GM19238 (cell line): ENCODE measurements at regions not wholly inside any gene's neighbourhood (a gene's known extent, or its start where the extent isn't known, plus 50 kb on each side); places are given as distances from the start of the nearest gene placed in this dataset.

Experiments
- DNase-seq: peaks from one replicate; pipeline ENCODE4 v3.0.0; 2011; ENCODE audit warnings: low spot score; ENCODE audit not compliant: insufficient read length

GRCh38 chr15:53400986-53401385, 358.5 kb downstream of the WDR72 start:
- DNase-seq = no peak

- DNase-seq = no peak
Observed at GRCh38 chr15:53397041-53397616, 362.3 kb downstream of the WDR72 start.

GRCh38 chr15:53395871-53396270, 363.6 kb downstream of the WDR72 start:
- no peak for DNase-seq

- DNase-seq = no peak
Observed at GRCh38 chr15:53390549-53390948, 368.9 kb downstream of the WDR72 start.

GRCh38 chr15:53389271-53390037, 370.0 kb downstream of the WDR72 start:
- no peak for DNase-seq

GRCh38 chr15:53384417-53384816, 375.0 kb downstream of the WDR72 start:
- DNase-seq = no peak

GRCh38 chr15:53378096-53378800, 381.2 kb downstream of the WDR72 start:
- no peak for DNase-seq

- no peak for DNase-seq
Observed at GRCh38 chr15:53367740-53368139, 391.7 kb downstream of the WDR72 start.

DNA sequence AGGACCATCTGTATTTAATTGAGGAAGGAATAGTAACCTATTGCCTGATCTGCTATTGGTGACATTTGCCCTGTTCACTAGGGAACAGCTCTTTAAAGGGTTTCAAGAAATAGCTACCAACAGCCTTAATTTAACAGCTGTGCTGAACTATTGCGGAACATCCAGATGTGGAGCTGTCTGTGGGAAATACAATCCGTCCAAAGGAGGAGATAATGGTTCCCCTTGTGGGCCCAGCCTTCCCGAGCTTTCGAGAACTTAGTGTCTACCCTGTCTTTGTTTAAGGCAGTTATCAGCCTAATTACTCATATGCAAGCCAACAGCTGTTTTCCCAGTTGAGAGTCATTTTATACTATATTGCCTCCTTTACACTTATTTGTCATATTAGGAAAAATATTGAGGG, 398.6 kb downstream of the WDR72 start:
- DNase-seq = no peak

DNA sequence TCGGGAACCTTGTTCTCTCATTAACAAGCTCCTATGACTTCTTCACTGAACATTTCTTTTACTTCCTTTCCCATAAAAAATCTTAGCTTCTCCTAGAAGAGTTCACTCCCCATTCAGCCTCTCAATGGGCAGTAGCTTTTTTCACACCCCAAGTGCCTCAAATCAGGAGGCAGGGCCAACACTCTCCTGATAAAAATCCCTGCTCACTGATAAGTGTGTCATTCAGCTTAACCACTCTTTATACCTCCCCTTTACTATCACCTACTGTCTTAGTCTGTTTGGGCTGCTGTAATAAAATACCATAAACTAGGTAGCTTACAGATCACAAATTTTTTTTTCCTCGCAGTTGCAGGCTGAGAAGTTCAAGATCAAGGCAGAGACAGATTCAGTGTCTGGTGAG, 400.4 kb downstream of the WDR72 start:
- DNase-seq = no peak

GRCh38 chr15:53354874-53355273, 404.6 kb downstream of the WDR72 start:
- no peak for DNase-seq

DNA sequence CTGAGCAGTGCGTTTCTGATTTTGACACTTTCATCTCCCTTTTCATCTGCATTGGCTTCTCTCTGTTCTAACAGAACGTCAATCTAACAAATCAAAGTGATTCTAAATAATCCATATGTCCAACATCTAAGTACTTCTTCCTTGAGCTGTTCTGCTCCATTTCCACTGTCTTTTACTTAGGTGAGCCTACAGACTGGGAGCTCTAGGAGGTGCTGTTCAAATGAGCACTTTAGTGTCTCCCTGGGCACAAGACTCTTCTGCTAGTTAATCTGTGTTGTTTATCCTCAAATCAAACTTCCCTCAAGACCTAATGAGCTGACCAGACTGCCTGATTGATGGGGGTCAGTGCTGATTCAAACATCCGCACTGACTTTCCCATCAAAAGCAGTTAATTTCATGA, 408.1 kb downstream of the WDR72 start:
- DNase-seq = no peak

DNA sequence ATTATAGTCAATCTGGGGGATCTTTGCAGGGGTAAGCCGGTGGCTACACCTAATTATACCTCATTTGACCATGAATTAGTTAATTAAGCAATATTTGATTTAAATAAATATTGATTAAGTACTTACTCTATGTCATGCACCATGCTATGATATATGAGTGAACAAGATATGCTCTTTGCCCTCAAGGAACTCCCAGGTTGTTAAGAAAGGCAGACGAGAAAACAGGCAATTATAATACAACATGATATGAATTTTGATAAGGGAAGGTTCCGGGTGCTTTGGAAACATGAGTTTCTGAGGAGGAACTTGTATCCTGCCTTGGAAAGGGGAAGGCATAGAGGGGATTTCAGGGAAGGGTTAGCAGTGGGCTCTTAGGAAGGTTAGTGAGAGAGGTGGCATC, 412.9 kb downstream of the WDR72 start:
- no peak for DNase-seq

- DNase-seq = no peak
Observed at GRCh38 chr15:53331328-53332190, 427.9 kb downstream of the WDR72 start.

DNA sequence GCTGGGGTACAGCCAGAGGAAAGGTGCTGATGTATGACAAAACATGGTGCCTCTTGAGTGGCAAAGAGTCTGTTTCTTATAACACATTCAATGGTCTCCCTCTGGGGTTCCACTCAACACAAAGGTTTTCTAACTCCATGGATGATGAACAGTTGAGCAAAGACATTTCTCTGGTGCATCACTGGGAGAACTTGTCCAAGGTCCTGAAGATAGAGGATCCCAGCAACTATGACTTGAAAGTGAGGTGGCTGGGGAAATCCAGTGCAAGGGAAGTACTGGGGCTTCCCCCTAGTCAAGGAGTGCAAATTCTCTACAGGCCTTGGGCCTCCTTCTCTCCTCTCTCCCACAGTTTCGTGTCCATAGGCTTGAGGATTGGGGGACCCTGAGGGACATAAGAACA, 431.1 kb downstream of the WDR72 start:
- no peak for DNase-seq

DNA sequence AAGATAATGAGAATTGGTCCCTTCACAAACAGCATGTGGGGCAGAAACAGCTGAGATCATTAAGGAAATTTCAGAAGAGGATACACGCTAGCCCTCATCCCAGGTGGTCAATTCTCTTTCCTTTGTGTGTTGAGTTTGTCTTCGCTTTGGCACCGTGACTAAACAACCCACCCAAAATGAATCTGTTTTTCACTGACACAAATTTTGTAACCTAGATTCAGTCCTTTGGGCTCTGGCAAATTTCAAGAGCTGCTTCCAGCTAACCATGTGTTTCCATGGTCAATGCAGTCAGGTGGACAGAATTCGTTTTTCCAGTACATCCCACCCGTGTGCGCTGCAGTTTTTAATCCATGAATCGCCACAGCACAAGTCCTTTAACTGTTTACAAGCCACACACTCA, 435.4 kb downstream of the WDR72 start:
- DNase-seq = no peak

DNA sequence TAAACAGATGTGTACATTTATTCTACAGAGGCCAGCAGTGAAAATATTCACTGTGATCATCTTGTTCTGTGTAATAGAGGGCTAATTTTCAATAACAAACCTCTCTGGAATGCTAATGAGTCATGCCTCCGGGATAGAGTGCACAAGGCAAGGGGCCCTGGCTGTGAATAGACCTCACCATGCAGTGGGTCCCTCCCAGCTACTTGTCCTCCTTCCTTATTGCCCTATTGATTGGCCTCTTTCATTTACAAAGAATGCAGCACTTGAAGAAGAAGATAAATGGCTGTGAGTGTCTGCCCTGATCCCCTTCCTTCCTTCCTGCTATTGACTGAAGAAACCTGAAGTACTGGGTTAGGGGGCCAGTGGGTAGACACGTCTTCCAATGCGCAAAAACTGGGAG, 436.3 kb downstream of the WDR72 start:
- no peak for DNase-seq

DNA sequence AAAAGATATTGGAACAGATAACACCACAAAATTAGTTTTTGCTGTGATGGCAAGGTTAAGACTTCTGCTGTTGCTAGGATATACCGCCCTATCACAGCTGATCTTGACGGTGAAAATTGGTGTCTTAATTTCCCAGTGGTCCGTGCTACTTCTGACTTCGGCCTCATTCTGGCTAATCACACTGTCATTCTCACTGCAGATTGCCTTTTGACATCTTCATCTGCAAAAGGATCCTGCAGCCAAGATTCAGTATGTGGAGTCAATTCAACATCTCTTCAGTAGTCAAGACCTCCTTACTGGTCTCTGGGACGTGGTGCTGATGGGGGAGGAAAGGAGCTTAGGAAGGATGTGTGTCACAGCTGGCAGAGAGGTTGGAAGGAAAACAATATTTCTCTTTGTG, 438.6 kb downstream of the WDR72 start:
- no peak for DNase-seq

- no peak for DNase-seq
Observed at GRCh38 chr15:53312707-53313106, 446.8 kb downstream of the WDR72 start.

- DNase-seq = no peak
Observed at GRCh38 chr15:53310709-53311108, 448.8 kb downstream of the WDR72 start.

DNA sequence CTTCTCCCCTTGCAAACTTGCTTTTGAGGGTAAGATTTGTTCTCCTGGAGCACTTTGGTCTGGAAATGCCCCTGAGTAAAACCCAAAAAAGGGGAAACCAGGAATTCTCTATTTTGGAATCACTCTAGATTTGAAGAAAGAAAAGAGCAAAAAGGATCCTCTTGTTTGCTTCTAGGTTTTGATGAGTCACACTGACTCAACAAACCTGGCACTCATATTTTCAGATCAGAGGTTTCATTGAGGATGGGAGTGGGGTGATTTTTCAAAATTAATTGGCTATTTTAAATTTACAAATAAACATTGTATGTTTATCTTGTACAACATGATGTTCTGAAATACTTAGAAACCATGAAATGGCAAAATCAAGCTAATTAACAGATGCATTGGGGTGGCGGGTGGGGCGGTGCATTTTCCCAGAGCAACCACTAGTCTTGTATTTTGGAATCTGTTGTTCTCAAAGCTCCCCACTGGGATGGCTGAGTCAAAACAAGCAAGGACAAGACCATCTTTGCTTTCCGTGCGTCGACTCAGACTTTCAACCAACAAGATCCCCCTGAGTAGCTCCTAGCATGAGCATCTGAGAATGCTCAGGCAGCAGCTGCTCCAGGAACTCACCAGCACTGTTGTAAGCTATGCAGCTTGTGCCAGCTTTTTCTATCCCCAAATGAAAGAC, 451.4 kb downstream of the WDR72 start:
- no peak for DNase-seq
